ENCODE measurements at regions not wholly inside any gene's neighbourhood (a gene's known extent, or its start where the extent isn't known, plus 50 kb on each side); places are given as distances from the start of the nearest gene placed in this dataset.

DNA sequence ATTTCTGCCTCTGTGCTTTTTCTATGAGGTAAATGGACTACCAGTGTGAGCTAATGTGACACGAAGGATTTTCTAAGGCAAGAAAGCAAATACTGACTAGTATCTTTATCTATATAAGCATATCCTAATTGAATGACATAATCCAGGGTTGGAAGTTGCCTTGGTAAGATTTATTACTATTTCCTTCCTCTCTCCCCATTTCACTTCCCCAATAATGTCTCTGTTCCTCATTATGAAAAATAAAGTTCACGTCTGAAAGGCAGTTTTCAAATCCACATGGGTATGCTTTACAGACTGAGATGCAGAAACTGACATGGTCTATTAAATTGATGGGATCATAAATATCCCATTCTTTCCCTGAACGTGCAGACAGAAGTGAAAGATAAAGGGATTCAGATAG is 86.0 kb downstream of the DTWD1 start:
- Histone ChIP-seq H2AFZ (ENCODE audit: low read length) (no peak overlapping the region), H3K4me1 (ENCODE audit: insufficient read depth, low read length) (no peaks in the 10 kb centered on the region), H3K36me3 (ENCODE audit: insufficient read depth, low read length) (no peaks in the 10 kb centered on the region), H4K20me1 (ENCODE audit: insufficient read depth, low read length) (no peaks in the 10 kb centered on the region), H3K27ac (ENCODE audit: low read depth, low read length) (no peak overlapping the region), H3K4me2 (ENCODE audit: insufficient read depth, low read length) (no peak overlapping the region), H3K4me3 (ENCODE audit: insufficient read depth, low read length) (no peak overlapping the region), H3K27me3 (ENCODE audit: insufficient read depth, low read length) (no peaks in the 10 kb centered on the region), H3K79me2 (ENCODE audit: insufficient read depth, low read length) (no peaks in the 10 kb centered on the region), H3K9me3 (ENCODE audit: low read depth, low read length) (peaks cover 8% of the 10 kb centered on the region)
- TF ChIP-seq, protein P1, sequence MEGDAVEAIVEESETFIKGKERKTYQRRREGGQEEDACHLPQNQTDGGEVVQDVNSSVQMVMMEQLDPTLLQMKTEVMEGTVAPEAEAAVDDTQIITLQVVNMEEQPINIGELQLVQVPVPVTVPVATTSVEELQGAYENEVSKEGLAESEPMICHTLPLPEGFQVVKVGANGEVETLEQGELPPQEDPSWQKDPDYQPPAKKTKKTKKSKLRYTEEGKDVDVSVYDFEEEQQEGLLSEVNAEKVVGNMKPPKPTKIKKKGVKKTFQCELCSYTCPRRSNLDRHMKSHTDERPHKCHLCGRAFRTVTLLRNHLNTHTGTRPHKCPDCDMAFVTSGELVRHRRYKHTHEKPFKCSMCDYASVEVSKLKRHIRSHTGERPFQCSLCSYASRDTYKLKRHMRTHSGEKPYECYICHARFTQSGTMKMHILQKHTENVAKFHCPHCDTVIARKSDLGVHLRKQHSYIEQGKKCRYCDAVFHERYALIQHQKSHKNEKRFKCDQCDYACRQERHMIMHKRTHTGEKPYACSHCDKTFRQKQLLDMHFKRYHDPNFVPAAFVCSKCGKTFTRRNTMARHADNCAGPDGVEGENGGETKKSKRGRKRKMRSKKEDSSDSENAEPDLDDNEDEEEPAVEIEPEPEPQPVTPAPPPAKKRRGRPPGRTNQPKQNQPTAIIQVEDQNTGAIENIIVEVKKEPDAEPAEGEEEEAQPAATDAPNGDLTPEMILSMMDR (IDR thresholded peaks at IDR 0.05; ENCODE audit: extremely low read depth, low read depth, low read length) = no peak
- no peak for DNase-seq (ENCODE audit: insufficient read length, low spot score, missing footprints)

GRCh38 chr15:49707598-49707997 is 86.8 kb downstream of the DTWD1 start:
- Histone ChIP-seq H3K4me1 (ENCODE audit: insufficient read depth, low read length) (no peaks in the 10 kb centered on the region), H3K9me3 (ENCODE audit: low read depth, low read length) (peaks cover 8% of the 10 kb centered on the region), H3K79me2 (ENCODE audit: insufficient read depth, low read length) (no peaks in the 10 kb centered on the region), H3K4me2 (ENCODE audit: insufficient read depth, low read length) (no peak overlapping the region), H3K4me3 (ENCODE audit: insufficient read depth, low read length) (no peak overlapping the region), H2AFZ (ENCODE audit: low read length) (no peak overlapping the region), H3K27ac (ENCODE audit: low read depth, low read length) (no peak overlapping the region), H4K20me1 (ENCODE audit: insufficient read depth, low read length) (no peaks in the 10 kb centered on the region), H3K36me3 (ENCODE audit: insufficient read depth, low read length) (no peaks in the 10 kb centered on the region), H3K27me3 (ENCODE audit: insufficient read depth, low read length) (no peaks in the 10 kb centered on the region)
- DNase-seq (ENCODE audit: insufficient read length, low spot score, missing footprints) = no peak
- TF ChIP-seq, protein P1 (IDR thresholded peaks at IDR 0.05; ENCODE audit: extremely low read depth, low read depth, low read length) = no peak

GRCh38 chr15:49709646-49710214 is 88.9 kb downstream of the DTWD1 start:
- H3K27ac ChIP-seq (ENCODE audit: low read depth, low read length) = no peak overlapping the region
- TF ChIP-seq, protein P1 (IDR thresholded peaks at IDR 0.05; ENCODE audit: extremely low read depth, low read depth, low read length) = no peak
- DNase-seq (ENCODE audit: insufficient read length, low spot score, missing footprints) = no peak
- no peaks in the 10 kb centered on the region for H3K79me2 ChIP-seq (ENCODE audit: insufficient read depth, low read length)
- no peak overlapping the region for H3K4me3 ChIP-seq (ENCODE audit: insufficient read depth, low read length)
- H3K36me3 ChIP-seq (ENCODE audit: insufficient read depth, low read length) = no peaks in the 10 kb centered on the region
- peaks cover 8% of the 10 kb centered on the region for H3K9me3 ChIP-seq (ENCODE audit: low read depth, low read length)
- no peaks in the 10 kb centered on the region for H3K4me1 ChIP-seq (ENCODE audit: insufficient read depth, low read length)
- H3K4me2 ChIP-seq (ENCODE audit: insufficient read depth, low read length) = no peak overlapping the region
- H3K27me3 ChIP-seq (ENCODE audit: insufficient read depth, low read length) = no peaks in the 10 kb centered on the region
- no peak overlapping the region for H2AFZ ChIP-seq (ENCODE audit: low read length)
- H4K20me1 ChIP-seq (ENCODE audit: insufficient read depth, low read length) = no peaks in the 10 kb centered on the region

GRCh38 chr15:49712162-49712561 is 91.3 kb downstream of the DTWD1 start:
- no peak for DNase-seq (ENCODE audit: insufficient read length, low spot score, missing footprints)
- peak overlapping the region; percentile 23 for H2AFZ ChIP-seq (ENCODE audit: low read length)
- H4K20me1 ChIP-seq (ENCODE audit: insufficient read depth, low read length) = no peaks in the 10 kb centered on the region
- H3K9me3 ChIP-seq (ENCODE audit: low read depth, low read length) = peaks cover 8% of the 10 kb centered on the region
- no peaks in the 10 kb centered on the region for H3K79me2 ChIP-seq (ENCODE audit: insufficient read depth, low read length)
- H3K36me3 ChIP-seq (ENCODE audit: insufficient read depth, low read length) = no peaks in the 10 kb centered on the region
- TF ChIP-seq, protein P1 (IDR thresholded peaks at IDR 0.05; ENCODE audit: extremely low read depth, low read depth, low read length) = no peak
- no peaks in the 10 kb centered on the region for H3K27me3 ChIP-seq (ENCODE audit: insufficient read depth, low read length)
- H3K4me2 ChIP-seq (ENCODE audit: insufficient read depth, low read length) = peak overlapping the region; percentile 42
- H3K4me3 ChIP-seq (ENCODE audit: insufficient read depth, low read length) = no peak overlapping the region
- no peak overlapping the region for H3K27ac ChIP-seq (ENCODE audit: low read depth, low read length)
- no peaks in the 10 kb centered on the region for H3K4me1 ChIP-seq (ENCODE audit: insufficient read depth, low read length)
